GM23338 (cell line): ENCODE measurements at regions not wholly inside any gene's neighbourhood (a gene's known extent, or its start where the extent isn't known, plus 50 kb on each side); places are given as distances from the start of the nearest gene placed in this dataset.

ENCODE experiments used
- ATAC-seq: fragments of 200-7000 bp; cut with Tn5 transposase; 3 replicates; pipeline ENCODE4 v1.9.1; 2020
- DNase-seq: peaks from one replicate; pipeline ENCODE4 v3.0.0-alpha.2; 2015; ENCODE audit warnings: low spot score
- H2AFZ ChIP-seq: fragments of 200-600 bp; sonication (generic); 2 replicates; pipeline ENCODE4 v1.8.0; 2016; ENCODE audit warnings: antibody characterized with exemption, mild to moderate bottlenecking, moderate library complexity
- H3F3A ChIP-seq: fragments of 200-600 bp; sonication (generic); replicated peaks from 2 replicates; pipeline ENCODE4 v1.8.0; 2017; ENCODE audit warnings: antibody characterized with exemption, mixed run types, low read depth
- H3K27ac ChIP-seq: fragments of 200-600 bp; sonication (generic); 2 replicates; pipeline ENCODE4 v1.6.1; 2016; ENCODE audit warnings: low read depth
- H3K27me3 ChIP-seq: fragments of 200-600 bp; sonication (generic); 2 replicates; pipeline ENCODE4 v1.8.0; 2016; ENCODE audit warnings: mild to moderate bottlenecking, mixed run types, moderate library complexity; ENCODE audit not compliant: insufficient read depth
- H3K36me3 ChIP-seq: fragments of 200-600 bp; sonication (generic); 2 replicates; pipeline ENCODE4 v1.8.0; 2016; ENCODE audit warnings: mild to moderate bottlenecking; ENCODE audit not compliant: insufficient read depth
- H3K4me1 ChIP-seq: fragments of 200-600 bp; sonication (generic); 2 replicates; pipeline ENCODE4 v1.8.0; 2016; ENCODE audit warnings: mild to moderate bottlenecking, moderate library complexity; ENCODE audit not compliant: insufficient read depth
- H3K4me2 ChIP-seq: fragments of 200-600 bp; sonication (generic); 2 replicates; pipeline ENCODE4 v1.7.1; 2017; ENCODE audit warnings: mixed run types
- H3K4me3 ChIP-seq: fragments of 200-600 bp; sonication (generic); 2 replicates; pipeline ENCODE4 v1.6.1; 2016; ENCODE audit warnings: mixed run types
- H3K79me2 ChIP-seq: fragments of 200-600 bp; sonication (generic); replicated peaks from 2 replicates; pipeline ENCODE4 v1.8.0; 2017; ENCODE audit warnings: mild to moderate bottlenecking; ENCODE audit not compliant: insufficient read depth
- H3K9me2 ChIP-seq: fragments of 200-600 bp; sonication (generic); 2 replicates; pipeline ENCODE4 v1.8.0; 2017; ENCODE audit not compliant: insufficient read depth
- H4K20me1 ChIP-seq: fragments of 200-600 bp; sonication (generic); replicated peaks from 2 replicates; pipeline ENCODE4 v1.8.0; 2017; ENCODE audit warnings: mild to moderate bottlenecking; ENCODE audit not compliant: insufficient read depth
- H3K27ac Mint-ChIP-seq: 2 replicates; pipeline ENCODE4 v1.8.0; 2020; ENCODE audit warnings: inconsistent platforms, mild to moderate bottlenecking, moderate library complexity, mixed read lengths
- H3K27me3 Mint-ChIP-seq: 3 replicates; pipeline ENCODE4 v1.8.0; 2022; ENCODE audit warnings: low read depth, mild to moderate bottlenecking, moderate library complexity, mixed read lengths, inconsistent platforms; ENCODE audit not compliant: insufficient read depth, poor library complexity
- H3K36me3 Mint-ChIP-seq: 3 replicates; pipeline ENCODE4 v1.8.0; 2021; ENCODE audit warnings: low read depth, mild to moderate bottlenecking, inconsistent platforms, moderate library complexity, mixed read lengths
- H3K4me1 Mint-ChIP-seq: 3 replicates; pipeline ENCODE4 v1.8.0; 2020; ENCODE audit warnings: mild to moderate bottlenecking, inconsistent platforms, mixed read lengths
- H3K4me3 Mint-ChIP-seq: 3 replicates; pipeline ENCODE4 v1.8.0; 2021; ENCODE audit warnings: moderate library complexity, mild to moderate bottlenecking, inconsistent platforms, mixed read lengths
- H3K9me3 Mint-ChIP-seq: 3 replicates; pipeline ENCODE4 v1.8.0; 2020; ENCODE audit warnings: moderate library complexity, mild to moderate bottlenecking, inconsistent platforms, mixed read lengths
- CTCF ChIP-seq, 2 experiments: fragments of 200-600 bp in 1 of 2; sonication (generic) in 1 of 2; conservative IDR thresholded peaks; 2 replicates each; pipeline versions ENCODE4 v1.5.1 to v1.6.1; 2016 to 2017; ENCODE audit warnings: antibody characterized with exemption in 2 of 2, low read depth in 2 of 2, mild to moderate bottlenecking in 2 of 2, moderate library complexity in 1 of 2
- EZH2 ChIP-seq: fragments of 200-600 bp; sonication (generic); IDR thresholded peaks from one replicate; pipeline ENCODE4 v1.8.0; 2017; ENCODE audit warnings: antibody characterized with exemption, mild to moderate bottlenecking, low read depth; ENCODE audit not compliant: unreplicated experiment
- NANOG ChIP-seq: IDR thresholded peaks from 2 replicates; pipeline ENCODE4 v1.6.1; 2016; ENCODE audit warnings: antibody characterized with exemption, borderline replicate concordance
- POLR2AphosphoS5 ChIP-seq: IDR thresholded peaks from 2 replicates; pipeline ENCODE4 v1.6.1; 2016; ENCODE audit warnings: antibody characterized with exemption, low read depth
- REST ChIP-seq: IDR thresholded peaks from one replicate; pipeline ENCODE4 v1.6.1; 2018; ENCODE audit warnings: antibody characterized with exemption; ENCODE audit not compliant: unreplicated experiment
- STAT1 ChIP-seq: IDR thresholded peaks from one replicate; pipeline ENCODE4 v1.6.1; 2016; ENCODE audit warnings: antibody characterized with exemption; ENCODE audit not compliant: unreplicated experiment
- ZNF114 ChIP-seq: fragments of 250-450 bp; sonication (Bioruptor Pico); IDR thresholded peaks from 2 replicates; pipeline ENCODE4 v1.5.0; 2020; ENCODE audit warnings: mild to moderate bottlenecking, moderate library complexity
- TF ChIP-seq, protein P1 (sequence below): IDR thresholded peaks from 2 replicates; pipeline ENCODE4 v1.6.1; 2016; ENCODE audit warnings: antibody characterized with exemption

DNA sequence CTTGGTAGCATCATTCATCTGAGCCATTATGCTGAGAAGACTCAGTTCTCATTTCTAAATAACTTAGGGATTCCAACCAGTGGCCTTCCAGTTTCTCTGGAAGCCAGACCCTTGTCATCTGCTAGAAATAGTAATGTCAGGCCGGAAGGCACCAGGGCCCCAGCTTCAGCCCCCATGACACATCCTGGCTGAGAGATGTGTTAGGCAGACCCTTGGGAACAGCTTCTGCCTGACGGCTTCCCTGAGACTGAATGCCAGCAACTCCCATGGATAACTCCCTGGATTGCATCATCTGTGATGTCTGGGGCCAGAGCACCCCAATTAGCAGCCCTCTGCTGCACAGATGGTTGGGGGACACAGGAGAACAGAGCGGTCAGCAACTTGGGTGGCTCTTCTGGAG lies 583.5 kb upstream of the TBX3 start:
- H3K4me3 ChIP-seq = no peak overlapping the region
- no peak overlapping the region for H3K4me3 Mint-ChIP-seq
- peaks cover 3% of the 10 kb centered on the region for H3K27me3 Mint-ChIP-seq
- no peak overlapping the region for H3K27ac Mint-ChIP-seq
- H3K4me1 Mint-ChIP-seq = no peaks in the 10 kb centered on the region
- H3K27me3 ChIP-seq = no peaks in the 10 kb centered on the region
- H3K27ac ChIP-seq = no peak overlapping the region
- H4K20me1 ChIP-seq = no peaks in the 10 kb centered on the region
- no peaks in the 10 kb centered on the region for H3K36me3 Mint-ChIP-seq
- H3F3A ChIP-seq = no peaks in the 10 kb centered on the region
- H3K79me2 ChIP-seq = no peaks in the 10 kb centered on the region
- H3K9me2 ChIP-seq = 0 out of 2 replicates have a peak, but pooled peaks cover 6% of the 10 kb centered on the region
- no peak for TF ChIP-seq EZH2
- no peaks in the 10 kb centered on the region for H3K36me3 ChIP-seq
- H3K9me3 Mint-ChIP-seq = no peaks in the 10 kb centered on the region
- no peak for ATAC-seq
- H3K4me1 ChIP-seq = no peaks in the 10 kb centered on the region
- H2AFZ ChIP-seq = no peak overlapping the region
- DNase-seq = no peak
- H3K4me2 ChIP-seq = no peak overlapping the region

DNA sequence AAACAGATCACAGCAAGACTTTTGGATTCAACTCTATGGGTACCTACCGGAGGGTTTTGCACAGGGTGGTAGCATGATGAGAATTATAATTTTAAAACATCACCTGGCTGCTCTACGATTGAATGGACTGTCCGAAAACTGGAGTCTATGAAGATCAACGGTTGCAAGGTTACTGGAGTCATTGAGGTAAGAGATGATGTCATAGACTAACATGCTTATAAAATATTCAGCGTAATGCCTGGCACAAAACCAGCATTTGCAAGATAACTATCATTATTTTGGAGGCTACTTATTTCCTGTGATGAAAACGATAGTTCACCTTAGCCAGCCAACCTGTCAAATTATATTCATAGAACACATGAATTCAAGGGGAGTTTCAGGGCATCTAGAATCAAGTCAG lies 580.6 kb upstream of the TBX3 start:
- Histone ChIP-seq H3K4me2 (no peak overlapping the region), H3K4me3 (no peak overlapping the region), H3K9me2 (0 out of 2 replicates have a peak, but pooled peaks cover 6% of the 10 kb centered on the region), H3F3A (no peaks in the 10 kb centered on the region), H3K27me3 (no peaks in the 10 kb centered on the region), H3K27ac (no peak overlapping the region), H3K4me1 (no peaks in the 10 kb centered on the region), H3K79me2 (no peaks in the 10 kb centered on the region), H3K36me3 (no peaks in the 10 kb centered on the region), H4K20me1 (no peaks in the 10 kb centered on the region), H2AFZ (no peak overlapping the region)
- no peaks in the 10 kb centered on the region for H3K36me3 Mint-ChIP-seq
- no peak overlapping the region for H3K4me3 Mint-ChIP-seq
- no peaks in the 10 kb centered on the region; the same call in 2 of the 3 replicates for H3K4me1 Mint-ChIP-seq
- DNase-seq (no peak), ATAC-seq (no peak)
- TF ChIP-seq POLR2AphosphoS5 (no peak), ZNF114 (CRISPR knock-in tag) (no peak), STAT1 (no peak), EZH2 (no peak), CTCF (conservative IDR thresholded peaks at IDR 0.05; ENCODE audit: low read depth in 2 of 2) (no peak), REST (no peak), NANOG (no peak)
- TF ChIP-seq, protein P1, sequence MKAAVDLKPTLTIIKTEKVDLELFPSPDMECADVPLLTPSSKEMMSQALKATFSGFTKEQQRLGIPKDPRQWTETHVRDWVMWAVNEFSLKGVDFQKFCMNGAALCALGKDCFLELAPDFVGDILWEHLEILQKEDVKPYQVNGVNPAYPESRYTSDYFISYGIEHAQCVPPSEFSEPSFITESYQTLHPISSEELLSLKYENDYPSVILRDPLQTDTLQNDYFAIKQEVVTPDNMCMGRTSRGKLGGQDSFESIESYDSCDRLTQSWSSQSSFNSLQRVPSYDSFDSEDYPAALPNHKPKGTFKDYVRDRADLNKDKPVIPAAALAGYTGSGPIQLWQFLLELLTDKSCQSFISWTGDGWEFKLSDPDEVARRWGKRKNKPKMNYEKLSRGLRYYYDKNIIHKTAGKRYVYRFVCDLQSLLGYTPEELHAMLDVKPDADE = no peak
- no peak overlapping the region for H3K27ac Mint-ChIP-seq
- H3K9me3 Mint-ChIP-seq = no peaks in the 10 kb centered on the region
- H3K27me3 Mint-ChIP-seq = peaks cover 5% of the 10 kb centered on the region
